Natural killer cell treated with Interleukin-12 subunit alpha and Interleukin-12 subunit beta and Interleukin-15 and Interleukin-18, amount 100 ng/mL, for 72 hours (primary cell): ENCODE measurements at regions not wholly inside any gene's neighbourhood (a gene's known extent, or its start where the extent isn't known, plus 50 kb on each side); places are given as distances from the start of the nearest gene placed in this dataset.

ENCODE experiments used
- ATAC-seq, 2 donors: fragments of 150-1000 bp; cut with Tn5 transposase in 1 of 2; sonication (Bioruptor Pico), chemical (Tn5 transposase) in 1 of 2; 2 replicates each; pipeline ENCODE4 v1.10.0; 2021
- DNase-seq: peaks from one replicate; pipeline ENCODE4 v3.0.0; 2022; ENCODE audit warnings: low spot score
- H3K27ac Mint-ChIP-seq, 2 donors: 1 replicate in 1 of 2; 2 replicates in 1 of 2; pipeline ENCODE4 v1.8.0; 2022; ENCODE audit warnings: mixed read lengths in 2 of 2, mild to moderate bottlenecking in 1 of 2, moderate library complexity in 1 of 2
- H3K27me3 Mint-ChIP-seq, 2 donors: 1 replicate in 1 of 2; 2 replicates in 1 of 2; pipeline ENCODE4 v1.8.0; 2022; ENCODE audit warnings: mixed read lengths in 2 of 2
- H3K36me3 Mint-ChIP-seq: one replicate; pipeline ENCODE4 v1.8.0; 2022; ENCODE audit warnings: mixed read lengths
- H3K4me1 Mint-ChIP-seq, 2 donors: 1 replicate in 1 of 2; 2 replicates in 1 of 2; pipeline ENCODE4 v1.8.0; 2022; ENCODE audit warnings: low read depth in 2 of 2, mixed read lengths in 2 of 2, mild to moderate bottlenecking in 1 of 2
- H3K4me3 Mint-ChIP-seq: one replicate; pipeline ENCODE4 v1.8.0; 2022; ENCODE audit warnings: mixed read lengths
- H3K9me3 Mint-ChIP-seq: 2 replicates; pipeline ENCODE4 v1.8.0; 2022; ENCODE audit warnings: mixed read lengths

GRCh38 chr5:67971223-67971830 is 244.2 kb upstream of the PIK3R1 start:
- no peak for DNase-seq
- Mint-ChIP-seq H3K36me3 (no peaks in the 10 kb centered on the region), H3K27me3 (no peaks in the 10 kb centered on the region), H3K4me3 (no peak overlapping the region), H3K4me1 (no peaks in the 10 kb centered on the region), H3K9me3 (no peaks in the 10 kb centered on the region), H3K27ac (no peak overlapping the region)
- no peak for ATAC-seq

DNA sequence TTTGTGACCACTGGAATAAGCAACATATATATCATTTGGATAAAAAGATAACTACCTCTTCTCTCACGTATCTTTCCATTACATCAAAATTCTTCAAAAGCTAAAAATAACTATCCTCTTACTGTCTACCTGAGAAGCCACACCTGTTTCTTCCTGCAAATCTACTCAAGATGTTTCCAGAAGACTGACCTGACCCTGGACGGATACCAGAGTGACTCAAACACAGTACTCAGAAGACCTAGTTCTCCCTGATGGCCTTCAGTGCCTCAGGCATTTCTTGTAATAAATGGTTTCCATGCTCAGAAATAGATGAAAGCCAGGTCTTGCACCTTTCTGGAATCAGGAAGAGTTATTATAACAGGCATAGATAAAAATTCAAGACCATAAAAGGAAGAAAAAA is 245.9 kb upstream of the PIK3R1 start:
- ATAC-seq, result no peak
- Mint-ChIP-seq H3K27ac (no peak overlapping the region), H3K4me1 (no peaks in the 10 kb centered on the region)

GRCh38 chr5:67969176-67969575 is 246.4 kb upstream of the PIK3R1 start:
- Mint-ChIP-seq H3K27ac (no peak overlapping the region), H3K4me1 (no peaks in the 10 kb centered on the region), H3K36me3 (no peaks in the 10 kb centered on the region), H3K27me3 (peaks cover 0 to 6% of the 10 kb centered on the region in 2 donors), H3K9me3 (no peaks in the 10 kb centered on the region), H3K4me3 (no peak overlapping the region)
- ATAC-seq (no peak), DNase-seq (no peak)

More for the DNA sequence above, 245.9 kb upstream of the PIK3R1 start:
- DNase-seq, result no peak
- Mint-ChIP-seq H3K36me3 (no peaks in the 10 kb centered on the region), H3K9me3 (no peaks in the 10 kb centered on the region), H3K27me3 (peaks cover 0 to 4% of the 10 kb centered on the region in 2 donors), H3K4me3 (no peak overlapping the region)

DNA sequence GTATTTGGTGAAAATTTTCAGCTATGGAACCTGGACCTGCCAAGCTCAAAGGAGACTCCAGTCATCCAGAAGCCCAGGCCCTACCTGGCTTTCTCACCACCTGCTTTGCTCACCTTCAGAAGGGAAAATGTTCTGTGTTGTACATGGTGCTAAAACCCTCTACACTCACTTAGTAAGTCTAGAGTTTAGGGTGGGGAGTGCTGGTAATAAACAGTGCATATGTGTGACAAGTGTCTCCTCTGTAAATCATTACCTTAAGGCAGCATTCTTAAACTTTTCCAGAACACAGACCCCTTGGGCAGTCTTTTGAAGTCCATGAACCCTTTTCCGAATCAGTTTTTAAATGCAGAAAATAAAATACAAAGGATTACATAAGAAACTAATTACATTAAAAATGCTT is 248.8 kb upstream of the PIK3R1 start:
- Mint-ChIP-seq H3K9me3 (no peaks in the 10 kb centered on the region), H3K27me3 (peaks cover 0 to 6% of the 10 kb centered on the region in 2 donors)
- no peak for ATAC-seq

DNA sequence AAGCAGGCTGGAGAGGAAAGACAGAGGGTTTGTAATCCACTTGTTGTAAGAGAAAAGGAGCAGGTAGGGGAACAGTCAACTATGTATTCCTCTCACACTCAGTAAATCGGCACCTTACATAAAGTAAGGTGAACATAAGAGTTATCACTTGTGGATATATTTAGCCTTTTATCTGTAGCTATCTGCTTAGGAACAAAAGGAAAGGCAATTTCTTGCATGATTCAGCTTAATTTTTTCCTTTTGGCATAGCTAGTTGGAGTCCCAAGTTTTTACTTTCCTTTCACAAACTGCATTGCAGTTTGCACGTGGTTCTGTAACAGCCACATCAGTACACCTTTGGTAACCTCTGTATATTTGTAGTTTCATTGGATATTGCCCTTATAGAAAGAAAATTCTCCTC is 250.9 kb upstream of the PIK3R1 start:
- Mint-ChIP-seq H3K4me1 (no peaks in the 10 kb centered on the region), H3K9me3 (no peaks in the 10 kb centered on the region), H3K27ac (no peak overlapping the region), H3K4me3 (no peak overlapping the region), H3K27me3 (peaks cover 0 to 6% of the 10 kb centered on the region in 2 donors), H3K36me3 (no peaks in the 10 kb centered on the region)
- ATAC-seq (no peak), DNase-seq (no peak)

More for the DNA sequence above, 248.8 kb upstream of the PIK3R1 start:
- DNase-seq, result no peak
- H3K27ac Mint-ChIP-seq, result no peak overlapping the region
- no peaks in the 10 kb centered on the region for H3K36me3 Mint-ChIP-seq
- H3K4me3 Mint-ChIP-seq, result no peak overlapping the region
- H3K4me1 Mint-ChIP-seq, result no peaks in the 10 kb centered on the region

DNA sequence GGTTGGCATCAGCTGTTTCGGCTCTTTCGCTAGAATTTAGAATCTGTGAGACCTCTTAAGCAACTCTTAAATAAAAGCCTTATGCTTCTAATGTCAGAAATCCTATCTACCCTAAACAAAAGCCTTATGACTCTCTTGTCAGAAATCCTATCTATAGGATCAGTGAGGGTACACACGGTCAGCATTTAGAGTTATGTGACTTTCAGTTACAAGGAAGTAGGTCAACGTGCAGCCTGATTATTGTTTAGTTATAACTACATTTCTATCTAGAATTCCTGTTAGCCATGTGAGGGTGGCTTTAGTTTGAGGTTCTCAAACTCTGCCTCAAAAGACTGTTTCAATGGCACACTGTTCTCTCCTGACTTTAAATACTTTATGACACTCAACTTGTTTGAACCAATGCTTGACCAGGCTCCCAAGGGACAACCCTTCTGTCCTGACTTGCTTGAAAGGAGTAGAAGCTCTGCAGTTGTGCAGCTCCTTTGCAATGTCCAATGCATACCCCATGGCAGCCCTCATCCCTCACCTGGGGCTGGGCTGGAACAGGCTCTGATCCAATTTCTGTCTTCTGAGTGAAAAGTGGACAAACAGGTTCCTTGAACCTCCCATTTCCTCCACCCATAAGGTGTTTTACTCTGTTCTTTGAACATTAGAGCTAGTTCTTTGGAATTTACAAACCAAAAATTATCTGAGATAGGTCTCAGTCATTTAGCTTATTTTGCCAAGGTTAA is 251.6 kb upstream of the PIK3R1 start:
- H3K36me3 Mint-ChIP-seq, result no peaks in the 10 kb centered on the region
- H3K27ac Mint-ChIP-seq, result no peak overlapping the region
- H3K27me3 Mint-ChIP-seq, result peaks cover 0 to 6% of the 10 kb centered on the region in 2 donors
- no peaks in the 10 kb centered on the region for H3K4me1 Mint-ChIP-seq
- no peak overlapping the region for H3K4me3 Mint-ChIP-seq
- DNase-seq (no peak), ATAC-seq (no peak)
- H3K9me3 Mint-ChIP-seq, result no peaks in the 10 kb centered on the region

DNA sequence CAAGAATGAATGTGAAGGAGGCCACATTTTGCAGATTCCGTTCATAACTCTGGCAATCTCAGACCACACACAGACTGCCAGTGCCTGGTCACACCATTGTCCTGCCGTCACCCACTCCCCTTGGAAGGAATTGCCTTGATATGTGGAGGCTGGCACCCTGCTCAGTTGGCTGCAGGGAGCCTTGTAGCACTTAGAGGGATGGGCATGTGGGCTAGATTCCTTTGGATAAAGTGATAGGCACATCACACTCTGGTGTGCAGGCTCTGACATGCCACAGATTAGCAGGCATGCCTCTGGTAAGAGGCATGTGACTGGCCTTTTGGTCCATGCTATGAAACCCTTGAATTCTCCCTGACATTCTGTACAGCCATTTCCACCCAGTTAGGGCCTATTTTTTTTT is 254.6 kb upstream of the PIK3R1 start:
- H3K27ac Mint-ChIP-seq, result no peak overlapping the region
- H3K4me1 Mint-ChIP-seq, result no peaks in the 10 kb centered on the region
- H3K36me3 Mint-ChIP-seq, result no peaks in the 10 kb centered on the region
- DNase-seq (no peak), ATAC-seq (no peak)
- H3K27me3 Mint-ChIP-seq, result peaks cover 8 to 12% of the 10 kb centered on the region in 2 donors
- H3K9me3 Mint-ChIP-seq, result no peaks in the 10 kb centered on the region
- H3K4me3 Mint-ChIP-seq, result no peak overlapping the region

DNA sequence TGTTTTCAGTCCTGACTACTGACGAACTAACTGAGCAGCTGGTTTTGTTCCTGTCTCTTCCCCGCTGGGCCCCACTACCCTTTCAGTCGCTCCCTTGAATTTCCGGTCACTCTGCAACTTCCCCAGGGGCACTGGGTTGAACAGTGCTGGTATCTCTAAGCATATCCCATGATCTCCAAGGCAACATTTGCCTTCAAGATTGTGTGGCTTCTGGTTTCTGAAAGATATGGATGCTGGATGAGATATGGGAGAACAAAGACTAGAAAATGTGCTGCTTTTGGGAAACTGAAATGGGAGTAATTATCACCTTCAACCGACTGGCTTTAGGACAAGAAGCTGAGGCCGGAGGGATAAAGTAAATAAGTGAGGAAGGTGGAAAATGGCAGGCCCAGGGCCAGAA is 258.2 kb upstream of the PIK3R1 start:
- Mint-ChIP-seq H3K4me3 (no peak overlapping the region), H3K4me1 (no peaks in the 10 kb centered on the region), H3K27ac (no peak overlapping the region), H3K27me3 (peaks cover 14 to 23% of the 10 kb centered on the region in 2 donors), H3K36me3 (no peaks in the 10 kb centered on the region), H3K9me3 (no peaks in the 10 kb centered on the region)
- ATAC-seq, result no peak
- no peak for DNase-seq

GRCh38 chr5:67954351-67954750 is 261.2 kb upstream of the PIK3R1 start:
- no peak for ATAC-seq
- no peak overlapping the region for H3K27ac Mint-ChIP-seq

DNA sequence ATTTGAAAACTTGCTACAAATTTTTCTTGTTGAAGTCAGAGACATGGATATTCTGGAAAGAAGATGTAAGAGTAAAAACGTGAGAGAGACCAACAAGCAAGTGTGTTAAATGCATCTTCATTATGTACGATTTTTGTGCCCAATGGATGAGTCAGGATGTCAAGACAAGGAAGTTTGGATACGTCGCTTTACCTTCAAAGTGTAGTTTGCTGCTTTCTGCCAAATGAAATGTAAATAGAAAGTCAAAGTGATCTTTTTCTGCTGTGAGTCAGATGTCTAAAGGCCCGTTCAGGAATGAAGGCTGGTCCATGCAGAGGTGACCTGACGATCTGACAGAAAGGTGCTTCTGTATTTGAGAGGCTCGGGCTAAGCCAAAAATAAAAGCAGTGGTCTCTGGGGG is 273.1 kb upstream of the PIK3R1 start:
- H3K27me3 Mint-ChIP-seq, result peaks cover 11 to 14% of the 10 kb centered on the region in 2 donors
- H3K27ac Mint-ChIP-seq, result no peak overlapping the region
- ATAC-seq, result no peak

More at GRCh38 chr5:67954351-67954750, 261.2 kb upstream of the PIK3R1 start:
- H3K4me3 Mint-ChIP-seq, result no peak overlapping the region
- H3K4me1 Mint-ChIP-seq, result no peaks in the 10 kb centered on the region
- H3K27me3 Mint-ChIP-seq, result peaks cover 14 to 24% of the 10 kb centered on the region in 2 donors
- no peaks in the 10 kb centered on the region for H3K36me3 Mint-ChIP-seq
- no peak for DNase-seq
- no peaks in the 10 kb centered on the region for H3K9me3 Mint-ChIP-seq

DNA sequence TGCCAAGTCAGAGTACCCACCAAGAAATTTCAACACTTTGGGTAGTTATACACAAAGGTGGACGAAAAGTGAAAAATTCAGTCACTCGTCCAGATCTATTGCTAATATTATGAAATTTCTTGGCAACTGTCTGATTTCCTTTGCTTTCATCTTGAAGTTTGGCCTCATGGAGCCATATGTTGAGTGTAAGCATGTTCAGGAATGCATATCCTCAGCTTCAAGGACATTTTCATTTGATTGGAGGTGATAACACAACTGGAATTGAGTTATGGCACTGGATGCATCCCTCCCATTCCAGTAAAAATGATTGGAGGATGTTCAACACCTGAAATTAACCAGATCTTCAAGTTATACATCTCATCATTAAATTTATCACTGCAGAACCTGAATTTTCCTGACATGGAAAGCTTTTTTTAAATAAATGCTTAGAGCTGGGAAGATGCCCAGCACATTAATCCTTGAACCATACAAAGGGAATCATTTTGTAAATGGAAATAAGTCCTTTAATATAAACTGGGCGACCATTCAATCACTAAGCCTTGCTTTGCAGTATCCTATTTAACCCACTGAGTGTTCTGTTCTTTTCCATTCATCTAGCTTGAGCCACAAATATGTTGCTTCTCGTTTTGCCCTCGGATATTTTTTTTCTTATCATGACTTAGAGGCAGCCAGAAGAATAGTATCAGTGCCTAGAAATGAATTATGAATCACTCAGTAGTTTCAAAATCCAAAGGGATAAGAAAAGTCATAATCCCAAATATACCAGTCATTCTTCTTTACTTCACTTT is 273.7 kb upstream of the PIK3R1 start:
- Mint-ChIP-seq H3K27me3 (peaks cover 9 to 10% of the 10 kb centered on the region in 2 donors), H3K27ac (no peak overlapping the region), H3K4me3 (no peak overlapping the region), H3K36me3 (no peaks in the 10 kb centered on the region), H3K9me3 (no peaks in the 10 kb centered on the region), H3K4me1 (no peaks in the 10 kb centered on the region)
- no peak for ATAC-seq
- no peak for DNase-seq

More for the DNA sequence above, 273.1 kb upstream of the PIK3R1 start:
- no peak overlapping the region for H3K4me3 Mint-ChIP-seq
- H3K36me3 Mint-ChIP-seq, result no peaks in the 10 kb centered on the region
- no peaks in the 10 kb centered on the region for H3K4me1 Mint-ChIP-seq
- DNase-seq, result no peak
- no peaks in the 10 kb centered on the region for H3K9me3 Mint-ChIP-seq

DNA sequence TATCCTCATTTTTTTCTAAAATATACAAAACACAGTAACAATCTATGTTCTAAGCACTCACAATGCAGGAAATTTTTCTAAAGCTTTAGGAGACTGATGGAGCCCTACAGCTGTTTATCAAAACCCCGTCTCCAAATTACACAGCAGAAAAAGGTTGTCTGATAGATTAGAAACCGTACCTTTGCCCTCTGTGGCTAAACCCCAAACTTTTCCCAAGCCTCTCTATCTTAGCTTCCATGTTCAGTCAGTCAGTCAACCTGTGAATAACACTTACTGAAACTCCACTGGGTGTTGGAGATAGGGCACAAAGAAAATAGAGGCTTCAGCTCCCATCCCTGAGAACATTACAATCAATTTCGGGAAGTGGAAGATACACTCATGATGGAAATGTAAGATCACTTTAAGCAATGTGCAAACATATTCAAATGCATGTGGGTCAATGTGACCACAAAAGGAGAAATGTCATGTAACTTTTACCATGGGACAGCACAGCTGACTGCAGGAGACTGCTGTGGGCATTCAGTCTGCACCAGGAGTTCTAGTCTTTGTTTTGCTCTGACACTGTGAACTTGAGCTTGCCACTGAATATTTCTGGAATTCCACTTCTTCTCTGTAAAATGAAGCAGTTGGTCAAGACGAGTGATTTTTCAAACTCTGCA is 279.5 kb upstream of the PIK3R1 start:
- Mint-ChIP-seq H3K9me3 (no peaks in the 10 kb centered on the region), H3K36me3 (no peaks in the 10 kb centered on the region), H3K4me3 (no peak overlapping the region), H3K27ac (no peak overlapping the region), H3K4me1 (no peaks in the 10 kb centered on the region), H3K27me3 (peaks cover 0 to 14% of the 10 kb centered on the region in 2 donors)
- DNase-seq, result no peak
- no peak for ATAC-seq

DNA sequence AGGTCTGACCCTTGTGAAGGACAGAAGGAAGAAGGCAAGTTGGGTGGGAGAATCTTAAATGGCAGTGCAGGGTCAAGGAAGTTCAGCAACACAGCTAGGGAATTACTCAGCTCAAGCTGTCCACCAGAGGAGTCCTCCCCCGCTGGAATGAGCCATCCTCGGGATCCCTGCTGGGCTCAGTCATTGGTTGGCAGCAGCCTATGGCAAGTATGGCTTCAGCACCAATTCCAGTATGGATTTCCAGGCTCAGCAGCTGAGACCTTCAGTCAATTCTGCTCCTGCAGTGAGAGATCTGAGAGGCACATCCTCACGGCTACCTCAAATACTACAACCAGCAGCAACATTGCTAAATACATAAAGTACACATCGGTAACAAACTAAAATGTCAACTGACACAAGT is 280.6 kb upstream of the PIK3R1 start:
- no peaks in the 10 kb centered on the region for H3K36me3 Mint-ChIP-seq
- H3K27me3 Mint-ChIP-seq, result peaks cover 0 to 14% of the 10 kb centered on the region in 2 donors
- no peaks in the 10 kb centered on the region for H3K9me3 Mint-ChIP-seq
- no peak for DNase-seq
- H3K4me3 Mint-ChIP-seq, result no peak overlapping the region
- no peak overlapping the region for H3K27ac Mint-ChIP-seq
- no peak for ATAC-seq
- H3K4me1 Mint-ChIP-seq, result no peaks in the 10 kb centered on the region
